ENCODE measurements at regions not wholly inside any gene's neighbourhood (a gene's known extent, or its start where the extent isn't known, plus 50 kb on each side); places are given as distances from the start of the nearest gene placed in this dataset.

DNA sequence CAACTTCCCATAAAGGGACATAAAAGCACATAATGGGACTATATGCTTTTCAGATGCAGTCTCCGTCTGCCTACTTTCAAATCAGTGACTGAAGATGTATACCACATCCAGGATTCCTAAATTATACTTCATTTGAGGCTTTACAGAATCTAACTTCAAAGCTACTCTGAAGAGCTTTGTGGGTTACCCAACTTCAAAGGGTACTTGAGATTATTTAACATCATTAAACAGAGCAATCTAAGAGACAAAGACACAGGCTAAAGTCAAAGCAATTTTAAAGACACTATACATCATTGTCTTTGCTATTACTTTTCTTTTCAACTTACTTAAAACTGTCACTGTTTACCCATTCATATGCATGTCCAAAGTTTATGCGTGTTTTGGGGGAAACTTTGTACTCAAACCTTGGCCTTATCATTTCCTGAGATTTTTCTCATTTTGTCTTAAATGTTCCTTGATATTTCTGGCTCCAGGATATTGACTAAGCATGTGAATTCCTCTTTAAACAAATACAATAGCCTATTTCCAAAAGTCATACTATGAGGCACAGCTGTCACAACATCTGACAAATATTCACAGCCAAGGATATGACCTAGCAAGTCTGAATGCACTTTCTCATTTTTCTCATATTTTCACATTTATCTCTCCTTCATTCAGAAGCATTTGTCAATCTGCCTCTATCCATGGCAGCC, 1985.1 kb upstream of the PIK3C3 start:
- ATAC-seq (no peak), DNase-seq (ENCODE audit: low spot score in 2 of 2) (no peak)
- no peaks in the 10 kb centered on the region for H3K36me3 Mint-ChIP-seq
- peaks cover 7 to 8% of the 10 kb centered on the region in 2 donors for H3K9me3 Mint-ChIP-seq
- H3K27ac Mint-ChIP-seq = no peak overlapping the region

DNA sequence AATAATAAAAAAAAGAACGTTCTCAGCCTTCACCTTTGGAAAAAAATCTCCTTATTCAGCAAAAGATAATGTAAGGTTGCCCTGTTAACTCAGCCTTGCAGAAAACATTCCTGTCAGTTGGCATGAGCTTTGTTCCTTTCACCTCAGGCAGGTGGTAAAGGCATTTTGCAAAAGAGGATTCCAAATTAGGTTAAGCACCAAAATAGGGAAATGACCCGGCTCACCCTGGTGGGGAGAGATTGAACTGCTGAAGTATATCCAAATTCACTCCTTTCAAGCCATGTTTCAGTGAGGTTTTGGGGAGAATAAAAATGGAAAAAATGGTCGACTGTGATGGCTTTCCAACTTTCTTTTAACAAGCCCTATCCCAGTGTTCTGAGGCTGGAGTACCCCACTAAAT, 1988.8 kb upstream of the PIK3C3 start:
- no peaks in the 10 kb centered on the region for H3K36me3 Mint-ChIP-seq
- H3K9me3 Mint-ChIP-seq = peaks cover 5 to 7% of the 10 kb centered on the region in 2 donors
- DNase-seq (ENCODE audit: low spot score in 2 of 2) (no peak), ATAC-seq (no peak)
- no peak overlapping the region for H3K27ac Mint-ChIP-seq

DNA sequence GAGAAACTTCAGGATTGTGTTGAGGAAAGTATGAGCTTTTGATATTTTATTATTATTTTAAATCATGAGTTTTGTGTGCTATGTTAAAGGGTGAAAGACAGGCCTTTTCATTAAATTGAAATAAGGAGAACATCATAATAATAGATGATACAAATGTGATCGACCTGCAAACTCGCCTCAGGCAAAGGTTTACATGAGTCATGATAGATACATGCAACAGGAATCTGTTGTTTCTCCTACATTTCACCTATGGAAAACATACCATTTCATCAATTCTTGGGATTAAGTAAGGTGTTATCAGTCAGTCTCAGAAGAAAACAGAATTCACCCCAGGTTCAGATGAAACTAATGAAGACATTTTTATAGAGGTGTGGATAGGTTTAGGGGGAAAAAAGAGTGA, 1992.5 kb upstream of the PIK3C3 start:
- Mint-ChIP-seq H3K27ac (no peak overlapping the region), H3K9me3 (peaks cover 7 to 8% of the 10 kb centered on the region in 2 donors), H3K36me3 (no peaks in the 10 kb centered on the region)
- DNase-seq (ENCODE audit: low spot score in 2 of 2) (no peak), ATAC-seq (no peak)

DNA sequence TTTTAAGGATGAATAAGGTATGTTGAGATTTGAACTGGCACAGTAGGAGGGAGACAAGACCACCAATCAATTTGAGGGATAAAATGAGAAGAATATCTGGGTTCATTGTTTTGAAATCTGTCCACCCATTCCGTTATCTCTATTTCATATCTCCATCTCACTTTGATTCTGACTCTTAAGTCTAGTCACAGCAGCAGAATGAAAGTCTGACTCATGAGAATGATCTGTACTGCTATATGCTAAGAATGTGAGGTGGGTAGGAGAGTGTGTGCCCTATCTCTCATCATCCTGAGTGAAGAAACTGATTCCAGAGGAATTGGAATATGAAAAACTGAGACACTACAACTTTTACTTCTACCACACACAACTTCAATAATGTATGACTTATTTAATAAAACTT, 1994.5 kb upstream of the PIK3C3 start:
- Mint-ChIP-seq H3K36me3 (no peaks in the 10 kb centered on the region), H3K9me3 (peaks cover 7 to 13% of the 10 kb centered on the region in 2 donors), H3K27ac (no peak overlapping the region)
- ATAC-seq = no peak
- DNase-seq (ENCODE audit: low spot score in 2 of 2) = no peak

DNA sequence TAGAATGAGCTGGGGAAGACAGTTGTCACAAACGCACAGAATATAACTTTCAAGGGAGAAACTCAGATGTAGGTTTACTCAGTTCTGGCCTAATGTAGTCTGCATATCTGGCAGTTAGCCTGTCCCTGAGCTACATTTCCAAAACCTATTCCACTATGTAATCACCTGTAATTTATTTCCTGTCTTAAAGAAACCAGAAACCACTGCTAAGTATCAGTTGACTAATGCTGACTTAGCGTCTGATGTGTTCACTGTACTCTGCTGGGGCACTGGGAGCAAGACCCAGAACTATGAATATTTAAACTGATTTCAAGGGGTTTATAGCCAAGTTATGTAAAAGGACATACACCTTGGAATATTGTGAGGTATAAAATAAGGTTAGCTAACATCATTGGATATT, 1995.2 kb upstream of the PIK3C3 start:
- ATAC-seq = no peak
- DNase-seq (ENCODE audit: low spot score in 2 of 2) = no peak
- H3K36me3 Mint-ChIP-seq = no peaks in the 10 kb centered on the region
- H3K27ac Mint-ChIP-seq = no peak overlapping the region
- peaks cover 4 to 9% of the 10 kb centered on the region in 2 donors for H3K9me3 Mint-ChIP-seq

DNA sequence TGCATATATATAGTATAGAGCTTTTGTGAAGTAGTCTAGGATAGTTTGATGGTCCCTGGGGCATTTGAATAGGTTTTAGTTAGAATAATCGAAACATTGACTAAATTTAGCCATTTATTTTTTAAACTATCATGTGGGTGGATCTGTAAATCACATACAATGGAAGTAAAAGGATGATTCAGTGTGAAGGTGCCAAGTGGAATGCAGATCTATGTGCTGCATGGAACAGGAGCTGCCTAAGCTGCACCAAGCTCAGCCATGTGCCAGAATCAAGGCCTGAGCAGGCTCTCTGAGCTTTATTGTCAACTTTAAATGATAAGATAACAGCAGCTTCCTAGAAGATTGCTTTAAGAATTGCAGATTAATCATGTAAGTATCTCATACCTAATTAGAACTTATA, 1996.2 kb upstream of the PIK3C3 start:
- Mint-ChIP-seq H3K27ac (no peak overlapping the region), H3K36me3 (no peaks in the 10 kb centered on the region), H3K9me3 (peaks cover 4 to 9% of the 10 kb centered on the region in 2 donors)
- DNase-seq (ENCODE audit: low spot score in 2 of 2) (no peak), ATAC-seq (no peak)

DNA sequence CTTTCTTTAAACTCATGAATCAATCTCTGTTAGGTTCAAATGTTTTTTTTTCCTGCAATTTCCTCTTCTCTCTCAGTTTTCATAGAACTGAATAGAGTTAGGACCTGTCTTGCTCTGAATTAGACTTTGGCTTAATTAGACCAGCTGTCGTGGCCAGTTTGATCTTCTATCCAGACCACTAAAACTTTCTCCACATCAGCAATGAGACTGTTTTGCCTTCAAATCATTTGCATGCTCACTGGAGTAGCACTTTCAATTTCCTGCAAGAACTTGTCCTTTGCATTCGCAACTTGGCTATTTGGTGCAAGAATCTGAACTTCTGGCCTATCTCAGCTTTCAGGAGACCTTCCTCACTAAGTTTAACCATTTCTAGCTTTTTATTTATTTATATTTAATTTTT, 2002.2 kb upstream of the PIK3C3 start:
- no peak overlapping the region for H3K27ac Mint-ChIP-seq
- no peak for ATAC-seq
- peaks cover 6 to 12% of the 10 kb centered on the region in 2 donors for H3K9me3 Mint-ChIP-seq
- no peaks in the 10 kb centered on the region for H3K36me3 Mint-ChIP-seq
- no peak for DNase-seq (ENCODE audit: low spot score in 2 of 2)

DNA sequence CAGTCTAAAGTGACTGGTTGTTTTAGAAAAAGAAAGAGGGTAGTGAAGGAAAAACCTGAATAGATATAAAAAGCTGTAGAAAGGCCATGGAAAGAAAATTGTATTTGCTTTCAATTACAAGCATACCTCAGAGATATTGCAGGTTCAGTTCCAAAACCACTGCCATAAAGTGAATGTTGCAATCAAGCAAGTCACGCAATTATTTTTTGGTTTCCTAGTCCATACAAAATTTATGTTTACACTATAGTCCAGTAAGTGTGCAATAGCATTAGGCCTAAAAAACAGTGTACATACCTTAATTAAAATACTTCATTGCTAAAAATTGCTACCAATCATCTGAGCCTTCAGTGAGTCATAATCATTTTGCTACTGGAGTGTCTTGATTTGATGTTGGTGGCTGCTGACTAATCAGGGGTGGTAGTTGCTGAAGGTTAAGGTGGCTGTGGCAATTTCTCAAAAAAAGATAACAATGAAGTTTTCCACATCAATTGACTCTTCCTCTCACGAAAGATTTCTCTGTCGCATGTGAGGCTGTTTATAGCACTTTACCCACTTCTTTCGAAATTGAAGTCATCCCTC, 2003.8 kb upstream of the PIK3C3 start:
- DNase-seq (ENCODE audit: low spot score in 2 of 2) (no peak), ATAC-seq (no peak)
- Mint-ChIP-seq H3K27ac (no peak overlapping the region), H3K9me3 (peaks cover 8 to 10% of the 10 kb centered on the region in 2 donors), H3K36me3 (no peaks in the 10 kb centered on the region)

DNA sequence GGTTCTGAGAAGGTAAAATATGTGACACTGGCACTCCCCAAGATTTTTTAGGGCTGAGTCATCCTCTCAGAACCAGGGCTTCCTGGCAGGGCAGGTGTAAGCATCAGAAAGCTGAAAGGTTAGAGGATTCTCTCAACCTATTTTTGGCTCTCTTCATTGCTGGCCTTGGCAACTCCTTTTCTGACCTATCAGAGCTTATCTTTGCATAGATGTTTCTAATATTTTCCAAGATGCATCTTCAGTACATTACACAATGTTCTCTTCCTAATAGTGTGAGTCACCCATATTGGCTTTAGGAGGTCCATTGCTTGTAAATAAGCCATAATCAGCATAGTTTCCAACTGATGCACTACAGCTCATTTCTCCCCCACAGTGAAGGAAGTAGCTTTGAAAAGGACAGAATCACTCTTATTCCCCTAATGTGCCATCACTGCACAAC, 2008.4 kb upstream of the PIK3C3 start:
- peaks cover 6 to 13% of the 10 kb centered on the region in 2 donors for H3K9me3 Mint-ChIP-seq
- DNase-seq (ENCODE audit: low spot score in 2 of 2) (no peak), ATAC-seq (no peak)
- H3K27ac Mint-ChIP-seq = no peak overlapping the region
- H3K36me3 Mint-ChIP-seq = no peaks in the 10 kb centered on the region

DNA sequence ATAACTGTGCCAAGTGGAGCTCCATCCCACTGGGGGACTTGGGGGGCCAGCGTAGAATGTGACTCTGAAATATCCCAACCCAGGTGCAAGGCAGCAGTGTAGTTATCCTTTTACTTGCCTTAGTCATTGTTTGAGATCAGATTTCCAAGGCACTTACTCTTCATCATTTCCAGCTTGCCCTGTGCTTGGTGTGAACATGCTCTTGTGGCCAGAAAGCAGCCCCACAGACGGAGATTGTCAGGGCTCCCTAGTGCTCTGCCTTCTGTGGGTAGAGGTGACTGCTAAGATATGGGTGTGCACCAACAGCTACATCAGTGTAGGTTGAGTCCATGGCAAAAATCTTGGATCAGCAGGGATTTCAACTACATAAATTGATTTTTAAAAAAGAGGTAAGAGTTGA, 2010.0 kb upstream of the PIK3C3 start:
- Mint-ChIP-seq H3K27ac (no peak overlapping the region), H3K9me3 (peaks cover 5 to 13% of the 10 kb centered on the region in 2 donors), H3K36me3 (no peaks in the 10 kb centered on the region)
- no peak for DNase-seq (ENCODE audit: low spot score in 2 of 2)
- no peak for ATAC-seq

DNA sequence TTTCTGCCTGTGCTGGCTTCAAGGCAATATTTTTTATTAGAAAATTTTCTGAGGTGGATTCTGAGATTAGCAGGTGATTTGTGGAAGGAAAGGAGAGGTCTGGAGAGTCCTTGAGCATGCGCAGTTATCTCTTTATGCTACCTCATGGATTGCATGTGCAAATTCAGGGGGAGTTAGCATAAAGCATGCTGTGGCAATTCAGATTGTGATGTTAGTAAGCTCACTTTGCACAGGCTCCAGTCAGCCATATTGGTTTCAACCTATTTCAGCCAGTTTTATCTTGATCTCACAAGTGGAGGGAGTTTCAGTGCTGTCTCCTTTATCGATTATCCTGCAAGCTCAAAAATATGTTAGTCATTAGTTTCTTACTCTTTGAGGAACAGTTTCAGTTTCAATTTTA, 2012.3 kb upstream of the PIK3C3 start:
- Mint-ChIP-seq H3K9me3 (peaks cover 8 to 13% of the 10 kb centered on the region in 2 donors), H3K27ac (no peak overlapping the region)

DNA sequence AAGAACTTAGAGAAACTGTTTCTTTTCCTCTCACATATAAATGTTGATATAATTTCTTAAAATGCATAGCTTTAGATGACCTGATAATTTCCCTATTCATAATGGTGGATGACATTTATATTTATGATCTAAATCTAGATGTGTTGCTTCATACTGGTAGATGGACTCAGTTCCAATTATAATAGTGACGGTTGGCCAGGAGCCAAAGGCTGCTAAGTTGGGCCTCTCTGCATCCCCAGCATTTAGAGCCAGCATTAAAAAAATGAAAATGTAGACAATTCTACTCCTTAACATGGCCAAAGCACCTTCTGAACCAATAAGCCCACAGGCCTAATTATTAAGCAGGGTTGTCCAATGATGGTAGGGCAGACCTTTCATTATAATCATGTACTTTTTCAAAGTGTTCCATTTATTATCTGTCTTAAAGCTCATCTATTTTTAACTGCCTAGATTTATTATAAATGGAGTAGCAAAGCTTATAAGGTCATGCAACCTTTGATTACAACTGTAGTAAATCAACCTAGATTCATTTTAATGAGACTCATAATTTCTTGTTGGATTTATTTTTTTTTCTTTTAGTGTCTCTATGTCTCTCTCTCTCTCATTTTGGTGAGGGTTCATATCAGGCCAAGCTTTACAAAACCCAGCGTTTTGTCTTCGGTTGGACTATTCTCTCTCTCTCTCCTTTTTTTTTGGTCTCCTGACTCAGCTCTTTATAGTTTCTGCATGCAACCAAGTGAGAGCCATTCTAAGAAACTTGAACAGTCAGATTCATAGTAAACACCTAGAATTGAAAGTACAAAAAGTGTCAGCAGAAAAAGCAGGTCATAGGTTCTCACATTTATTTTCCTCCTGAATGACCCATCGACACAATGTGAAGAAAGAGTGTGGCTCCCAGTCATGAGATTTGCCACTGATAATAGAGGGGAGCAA, 2016.1 kb upstream of the PIK3C3 start:
- ATAC-seq (no peak), DNase-seq (ENCODE audit: low spot score in 2 of 2) (no peak)
- no peak overlapping the region for H3K27ac Mint-ChIP-seq
- H3K9me3 Mint-ChIP-seq = peaks cover 14 to 19% of the 10 kb centered on the region in 2 donors
- H3K36me3 Mint-ChIP-seq = no peaks in the 10 kb centered on the region

More for the DNA sequence above, 2012.3 kb upstream of the PIK3C3 start:
- H3K36me3 Mint-ChIP-seq = no peaks in the 10 kb centered on the region
- ATAC-seq = no peak
- DNase-seq (ENCODE audit: low spot score in 2 of 2) = no peak

DNA sequence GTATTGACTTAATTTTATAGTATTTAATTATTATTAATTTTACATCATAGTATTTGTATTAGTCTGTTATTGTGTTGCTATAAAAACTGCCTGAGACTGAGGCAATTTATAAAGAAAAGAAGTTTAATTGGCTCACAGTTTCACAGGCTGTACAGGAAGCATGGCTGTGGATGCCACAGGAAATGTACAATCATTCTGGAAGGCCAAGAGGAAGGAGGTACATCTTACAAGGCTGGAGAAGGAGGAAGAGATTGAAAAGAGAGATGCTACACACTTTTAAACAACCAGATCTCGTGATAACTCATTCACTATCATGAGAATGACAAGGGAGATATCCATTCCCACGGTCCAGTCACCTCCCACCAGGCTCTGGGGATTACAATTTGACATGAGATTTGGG, 2019.4 kb upstream of the PIK3C3 start:
- ATAC-seq = no peak
- H3K36me3 Mint-ChIP-seq = no peaks in the 10 kb centered on the region
- no peak overlapping the region for H3K27ac Mint-ChIP-seq
- H3K9me3 Mint-ChIP-seq = peaks cover 16% of the 10 kb centered on the region in 2 donors
- DNase-seq (ENCODE audit: low spot score in 2 of 2) = no peak

DNA sequence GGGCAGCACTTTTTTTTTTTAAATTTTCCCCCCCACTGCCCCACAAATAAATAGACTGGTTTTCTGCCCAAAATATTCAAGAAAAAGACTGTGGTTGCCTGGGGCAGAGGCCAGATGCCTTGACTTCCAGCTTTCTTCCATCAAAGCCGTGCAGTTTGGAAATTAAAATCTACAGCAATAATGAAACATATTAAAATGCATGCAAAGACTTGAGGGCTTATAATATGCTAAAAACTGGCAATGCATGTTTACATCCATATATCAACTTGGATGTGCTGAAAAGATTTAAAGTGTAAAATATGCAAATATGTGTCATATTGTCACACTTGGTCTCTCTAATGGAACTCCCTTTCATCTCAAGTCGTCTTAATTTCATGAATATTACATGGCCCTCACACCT, 2036.2 kb upstream of the PIK3C3 start:
- no peaks in the 10 kb centered on the region for H3K36me3 Mint-ChIP-seq
- H3K27ac Mint-ChIP-seq = no peak overlapping the region
- ATAC-seq (no peak), DNase-seq (ENCODE audit: low spot score in 2 of 2) (no peak)
- peaks cover 10 to 17% of the 10 kb centered on the region in 2 donors for H3K9me3 Mint-ChIP-seq

DNA sequence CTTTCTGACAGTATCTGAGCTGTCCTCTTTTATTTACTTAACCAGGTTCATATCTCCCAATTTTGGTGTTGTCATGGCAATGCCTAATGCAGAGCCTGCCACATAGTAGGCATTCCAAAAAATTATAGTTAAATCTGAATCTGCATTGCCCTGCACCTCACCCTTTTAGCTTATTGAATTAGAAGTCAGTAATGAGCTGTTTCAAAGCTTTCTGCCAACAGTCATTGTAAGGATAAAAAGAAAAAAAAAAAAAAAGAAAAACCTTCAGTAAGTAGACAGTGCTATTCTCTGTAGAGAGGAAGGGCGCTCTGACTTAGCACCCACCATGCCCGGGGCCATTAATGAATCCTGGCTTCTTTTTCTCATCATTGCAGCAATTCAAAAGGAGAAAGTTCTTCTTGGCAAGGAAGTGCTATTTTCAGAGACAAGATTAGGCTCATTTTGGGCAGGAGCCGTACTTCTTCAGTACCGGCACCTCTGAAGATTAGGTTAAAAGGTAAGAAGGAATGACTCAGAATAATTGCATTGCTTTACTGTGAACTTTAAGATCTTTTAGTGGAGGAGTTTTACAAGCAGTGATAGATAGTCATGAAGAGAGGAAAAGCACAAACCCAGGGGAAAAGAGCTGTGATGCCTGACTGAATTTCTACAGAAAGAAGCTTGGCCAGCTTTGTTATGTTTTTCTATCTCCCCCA, 2041.2 kb upstream of the PIK3C3 start:
- DNase-seq (ENCODE audit: low spot score in 2 of 2) = no peak
- ATAC-seq = no peak
- no peaks in the 10 kb centered on the region for H3K36me3 Mint-ChIP-seq

DNA sequence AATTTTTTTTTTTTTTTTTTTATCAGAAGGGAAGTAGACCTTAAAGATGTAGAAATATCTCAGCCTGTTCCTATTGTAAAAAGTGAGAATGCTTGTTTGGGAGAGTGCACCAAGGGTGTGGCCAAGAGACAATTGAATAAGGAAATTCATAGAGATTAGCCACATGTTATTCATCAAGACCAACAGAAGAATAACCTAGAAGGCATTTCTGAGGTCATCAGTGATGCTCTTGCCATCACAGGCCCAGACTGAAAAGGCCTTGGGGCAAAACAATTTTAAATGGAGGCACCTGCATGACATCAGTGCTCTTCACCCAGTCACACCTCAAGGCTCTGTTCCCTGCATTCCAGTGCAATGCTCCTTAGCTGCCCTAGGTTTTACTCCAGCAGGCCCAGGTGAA, 2043.3 kb upstream of the PIK3C3 start:
- no peak for ATAC-seq
- Mint-ChIP-seq H3K36me3 (no peaks in the 10 kb centered on the region), H3K27ac (no peak overlapping the region), H3K9me3 (peaks cover 28 to 32% of the 10 kb centered on the region in 2 donors)
- no peak for DNase-seq (ENCODE audit: low spot score in 2 of 2)

More for the DNA sequence above, 2041.2 kb upstream of the PIK3C3 start:
- H3K9me3 Mint-ChIP-seq = peaks cover 30 to 35% of the 10 kb centered on the region in 2 donors
- no peak overlapping the region for H3K27ac Mint-ChIP-seq

DNA sequence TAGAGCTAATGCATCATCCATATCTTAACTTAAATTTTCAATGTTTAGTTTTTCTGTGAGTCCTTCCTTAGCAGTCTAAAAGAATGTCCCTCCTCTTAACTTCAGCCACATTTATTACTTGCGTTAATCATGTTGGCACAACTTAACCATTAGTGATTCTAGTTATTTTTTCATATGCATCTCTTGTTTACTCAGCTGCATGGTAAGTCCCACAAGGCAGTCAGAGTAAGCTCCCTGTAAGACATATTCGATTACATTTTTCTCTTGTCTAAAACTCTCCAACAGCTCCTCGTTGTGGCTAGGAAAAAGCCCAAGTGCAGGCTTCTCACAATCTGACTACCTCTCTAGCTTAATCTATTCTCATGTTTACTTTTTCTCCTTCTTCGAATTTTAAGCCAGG, 2045.3 kb upstream of the PIK3C3 start:
- peaks cover 22 to 33% of the 10 kb centered on the region in 2 donors for H3K9me3 Mint-ChIP-seq

More for the DNA sequence above, 2045.3 kb upstream of the PIK3C3 start:
- DNase-seq (ENCODE audit: low spot score in 2 of 2) (no peak), ATAC-seq (no peak)
- Mint-ChIP-seq H3K27ac (no peak overlapping the region), H3K36me3 (no peaks in the 10 kb centered on the region)

Measured in activated naive CD4-positive, alpha-beta T cell treated with anti-CD3 and anti-CD28 coated beads, Interleukin-2, amount 50 U/mL, for 72 hours (primary cell).